HepG2 (cell line): ENCODE measurements at regions not wholly inside any gene's neighbourhood (a gene's known extent, or its start where the extent isn't known, plus 50 kb on each side); places are given as distances from the start of the nearest gene placed in this dataset.

Experiments used
- ATAC-seq: fragments of 200-7000 bp; cut with Tn5 transposase; 3 replicates; pipeline ENCODE4 v1.9.1; 2020; ENCODE audit warnings: mild to moderate bottlenecking, moderate library complexity
- BruUV-seq: library from RNA; stranded (reverse); fragments of 400-500 nt; replicated peaks from 2 replicates; lab custom pipeline; 2021; lab: Mats Ljungman, UMichigan
- CTCF ChIA-PET: fragments of 300-600 bp; formaldehyde crosslinking; extraction: SDS; loops from one replicate; lab custom pipeline; 2021; ENCODE audit warnings: low total read pairs, inconsistent platforms, low intra/inter-chr PET ratio; lab: Yijun Ruan, JAX
- POLR2A ChIA-PET: fragments of 350-600 bp; sonication (Branson Sonifier 250); formaldehyde crosslinking; loops from one replicate; lab custom pipeline; 2020; ENCODE audit warnings: antibody characterized with exemption, inconsistent platforms; lab: Yijun Ruan, JAX
- DNase-seq: peaks from one replicate; pipeline ENCODE4 v3.0.0-alpha.2; 2015; ENCODE audit warnings: low spot score
- FAIRE-seq: peaks from 3 replicates; lab custom pipeline; 2011; peaks lifted over from hg19 to GRCh38; lab: Jason Lieb, UNC
- H2AFZ ChIP-seq: one replicate; pipeline ENCODE4 v1.6.1; 2011; ENCODE audit warnings: low read length, inconsistent platforms
- H3K27ac ChIP-seq: fragments of 300-600 bp; 3 replicates; pipeline ENCODE4 v1.8.0; 2011; ENCODE audit warnings: mixed run types, mild to moderate bottlenecking, mixed read lengths, low read length, inconsistent platforms; ENCODE audit not compliant: insufficient read depth; ENCODE audit errors: extremely low read length
- H3K27me3 ChIP-seq, 2 experiments: fragments of 200-600 bp in 1 of 2; 2 replicates in 1 of 2; 3 replicates in 1 of 2; pipeline versions ENCODE4 v1.6.0 to v1.8.0; 2011; ENCODE audit warnings: low read length in 2 of 2, mild to moderate bottlenecking in 2 of 2, moderate library complexity in 2 of 2, inconsistent platforms in 1 of 2; ENCODE audit not compliant: insufficient read depth in 2 of 2, control insufficient read depth in 1 of 2
- H3K36me3 ChIP-seq, 2 experiments: fragments of 200-600 bp in 1 of 2; replicated peaks in 1 of 2; 2 replicates in 1 of 2; 3 replicates in 1 of 2; pipeline versions ENCODE4 v1.5.1 to v1.8.0; 2011; ENCODE audit warnings: low read length in 2 of 2, inconsistent platforms in 1 of 2; ENCODE audit not compliant: insufficient read depth in 2 of 2, control insufficient read depth in 1 of 2
- H3K4me1 ChIP-seq: 2 replicates; pipeline ENCODE4 v1.5.1; 2012; ENCODE audit warnings: low read length, inconsistent platforms; ENCODE audit not compliant: insufficient read depth
- H3K4me2 ChIP-seq: 2 replicates; pipeline ENCODE4 v1.6.0; 2011; ENCODE audit warnings: low read depth, low read length, inconsistent platforms
- H3K4me3 ChIP-seq, 3 experiments: fragments of 200-600 bp in 1 of 3; sonication (generic), shearing (Covaris generic) in 1 of 3; replicated peaks in 1 of 3; 2 replicates each; pipeline ENCODE4 v1.5.1; 2011 to 2016; ENCODE audit warnings: low read length in 3 of 3, inconsistent platforms in 2 of 3, low read depth in 2 of 3, mild to moderate bottlenecking in 2 of 3, control low read depth in 1 of 3, mixed read lengths in 1 of 3; ENCODE audit not compliant: insufficient read depth in 1 of 3
- H3K79me2 ChIP-seq: one replicate; pipeline ENCODE4 v1.6.1; 2011; ENCODE audit warnings: low read length, inconsistent platforms; ENCODE audit not compliant: insufficient read depth
- H3K9ac ChIP-seq: 2 replicates; pipeline ENCODE4 v1.6.0; 2011; ENCODE audit warnings: mild to moderate bottlenecking, low read depth, low read length, inconsistent platforms; ENCODE audit not compliant: insufficient read depth
- H3K9me3 ChIP-seq: 2 replicates; pipeline ENCODE4 v1.5.1; 2012; ENCODE audit warnings: mild to moderate bottlenecking, low read length
- H4K20me1 ChIP-seq: 2 replicates; pipeline ENCODE4 v1.6.0; 2011; ENCODE audit warnings: inconsistent platforms, mild to moderate bottlenecking, low read length, moderate library complexity; ENCODE audit not compliant: insufficient read depth
- BORCS8-MEF2B ChIP-seq: sonication (generic); formaldehyde crosslinking; IDR thresholded peaks from 2 replicates; pipeline ENCODE4 v1.8.0; 2022; ENCODE audit warnings: mild to moderate bottlenecking, missing genetic modification reagents
- GZF1 ChIP-seq: sonication (generic); formaldehyde crosslinking; IDR thresholded peaks from 2 replicates; pipeline ENCODE4 v1.5.1; 2020; ENCODE audit warnings: mild to moderate bottlenecking, missing genetic modification reagents
- HNRNPH1 ChIP-seq: fragments of 200-400 bp; formaldehyde crosslinking; optimal IDR thresholded peaks from 2 replicates; pipeline ENCODE3; 2017; ENCODE audit warnings: mild to moderate bottlenecking, low read depth, low read length
- RARG ChIP-seq: sonication (generic); formaldehyde crosslinking; IDR thresholded peaks from 2 replicates; pipeline ENCODE4 v1.4.0; 2020; ENCODE audit warnings: low read depth, mild to moderate bottlenecking, missing genetic modification reagents
- REXO4 ChIP-seq: sonication (generic); formaldehyde crosslinking; IDR thresholded peaks from 2 replicates; pipeline ENCODE4 v1.8.0; 2022; ENCODE audit warnings: missing genetic modification reagents, mild to moderate bottlenecking, borderline replicate concordance
- RFXANK ChIP-seq: IDR thresholded peaks from 2 replicates; pipeline ENCODE4 v1.6.1; 2016
- RXRB ChIP-seq: IDR thresholded peaks from 2 replicates; pipeline ENCODE4 v1.6.1; 2016; ENCODE audit warnings: borderline replicate concordance, missing genetic modification reagents, missing compliant biosample characterization
- THYN1 ChIP-seq: sonication (generic); formaldehyde crosslinking; IDR thresholded peaks from 2 replicates; pipeline ENCODE4 v1.8.1; 2023; ENCODE audit warnings: low read depth, mild to moderate bottlenecking, moderate library complexity, missing genetic modification reagents, borderline replicate concordance
- YEATS4 ChIP-seq: sonication (generic); formaldehyde crosslinking; IDR thresholded peaks from 2 replicates; pipeline ENCODE4 v1.4.0; 2020; ENCODE audit warnings: missing genetic modification reagents, borderline replicate concordance
- ZBTB42 ChIP-seq: sonication (generic); formaldehyde crosslinking; IDR thresholded peaks from 2 replicates; pipeline ENCODE4 v1.5.0; 2020; ENCODE audit warnings: mild to moderate bottlenecking, missing genetic modification reagents
- ZEB1 ChIP-seq: IDR thresholded peaks from 2 replicates; pipeline ENCODE4 v1.6.1; 2012; ENCODE audit warnings: mild to moderate bottlenecking, low read depth, inconsistent platforms; ENCODE audit not compliant: insufficient replicate concordance
- ZFP62 ChIP-seq: sonication (generic); formaldehyde crosslinking; IDR thresholded peaks from 2 replicates; pipeline ENCODE4 v1.4.0; 2020; ENCODE audit warnings: missing genetic modification reagents
- ZFY ChIP-seq: sonication (generic); formaldehyde crosslinking; IDR thresholded peaks from 2 replicates; pipeline ENCODE4 v1.4.0; 2020; ENCODE audit warnings: missing genetic modification reagents
- ZNF687 ChIP-seq: sonication (generic); formaldehyde crosslinking; IDR thresholded peaks from 2 replicates; pipeline ENCODE4 v1.5.1; 2020; ENCODE audit warnings: mild to moderate bottlenecking, missing genetic modification reagents, moderate library complexity
- whole genome bisulfite sequencing: methylation state at CpG from one replicate; pipeline ENCODE4 v1.1.6; 2017; ENCODE audit warnings: low lambda C conversion rate; 5-methylcytosine and 5-hydroxymethylcytosine counted together
- in situ Hi-C: cut with HindIII; loops from 2 replicates; pipeline ENCODE4 v1.10.0; 2017; ENCODE audit warnings: low pct_unique_long_range_greater_than_20kb; ENCODE audit not compliant: extremely low pct_ligation_motif_present
- intact Hi-C: fragments of 100-400 bp; cut with micrococcal nuclease; formaldehyde crosslinking; loops from one replicate; pipeline ENCODE4 v1.10.0; 2022; ENCODE audit not compliant: unreplicated experiment
- TF ChIP-seq, protein P1 (sequence below): sonication (generic); formaldehyde crosslinking; IDR thresholded peaks from 2 replicates; pipeline ENCODE4 v1.4.0; 2020; ENCODE audit warnings: missing genetic modification reagents
- TF ChIP-seq, protein P2 (sequence below): sonication (generic); formaldehyde crosslinking; IDR thresholded peaks from 2 replicates; pipeline ENCODE4 v1.4.0; 2020; ENCODE audit warnings: missing genetic modification reagents, mild to moderate bottlenecking, borderline replicate concordance

GRCh38 chr2:175744000-175744399 lies 258.1 kb downstream of the LNPK start (continued):
- TF ChIP-seq, protein P1, sequence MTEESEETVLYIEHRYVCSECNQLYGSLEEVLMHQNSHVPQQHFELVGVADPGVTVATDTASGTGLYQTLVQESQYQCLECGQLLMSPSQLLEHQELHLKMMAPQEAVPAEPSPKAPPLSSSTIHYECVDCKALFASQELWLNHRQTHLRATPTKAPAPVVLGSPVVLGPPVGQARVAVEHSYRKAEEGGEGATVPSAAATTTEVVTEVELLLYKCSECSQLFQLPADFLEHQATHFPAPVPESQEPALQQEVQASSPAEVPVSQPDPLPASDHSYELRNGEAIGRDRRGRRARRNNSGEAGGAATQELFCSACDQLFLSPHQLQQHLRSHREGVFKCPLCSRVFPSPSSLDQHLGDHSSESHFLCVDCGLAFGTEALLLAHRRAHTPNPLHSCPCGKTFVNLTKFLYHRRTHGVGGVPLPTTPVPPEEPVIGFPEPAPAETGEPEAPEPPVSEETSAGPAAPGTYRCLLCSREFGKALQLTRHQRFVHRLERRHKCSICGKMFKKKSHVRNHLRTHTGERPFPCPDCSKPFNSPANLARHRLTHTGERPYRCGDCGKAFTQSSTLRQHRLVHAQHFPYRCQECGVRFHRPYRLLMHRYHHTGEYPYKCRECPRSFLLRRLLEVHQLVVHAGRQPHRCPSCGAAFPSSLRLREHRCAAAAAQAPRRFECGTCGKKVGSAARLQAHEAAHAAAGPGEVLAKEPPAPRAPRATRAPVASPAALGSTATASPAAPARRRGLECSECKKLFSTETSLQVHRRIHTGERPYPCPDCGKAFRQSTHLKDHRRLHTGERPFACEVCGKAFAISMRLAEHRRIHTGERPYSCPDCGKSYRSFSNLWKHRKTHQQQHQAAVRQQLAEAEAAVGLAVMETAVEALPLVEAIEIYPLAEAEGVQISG: no peak

- H3K36me3 ChIP-seq: no peaks in the 10 kb centered on the region
- ATAC-seq: no peak
- H3K27ac ChIP-seq: no peak overlapping the region
- in situ Hi-C loops: no loop called here
- H3K9ac ChIP-seq: no peak overlapping the region
- no peaks in the 10 kb centered on the region for H3K9me3 ChIP-seq
- H3K4me2 ChIP-seq: no peak overlapping the region
- no peaks in the 10 kb centered on the region for H3K79me2 ChIP-seq
- ChIA-PET CTCF (no interaction called here), POLR2A (no interaction called here)
- DNase-seq: no peak
- peaks cover 14% of the 10 kb centered on the region; the same call in 1 of the 2 replicates for H3K4me1 ChIP-seq
- no peak overlapping the region for H2AFZ ChIP-seq
- FAIRE-seq: no peak
- no peak overlapping the region for H3K4me3 ChIP-seq
- H4K20me1 ChIP-seq: no peaks in the 10 kb centered on the region
- 74% methylated on average over 1 of the region's 1 CpG for WGBS
- no TSS peak for BruUV-seq
- no peaks in the 10 kb centered on the region for H3K27me3 ChIP-seq
- intact Hi-C loops: no loop called here
- TF ChIP-seq BORCS8-MEF2B: no peak
- TF ChIP-seq ZFP62 (CRISPR knock-in tag): no peak
- no peak for TF ChIP-seq REXO4 (CRISPR knock-in tag)
- TF ChIP-seq THYN1: no peak
- TF ChIP-seq GZF1 (CRISPR knock-in tag): no peak
- TF ChIP-seq ZEB1: no peak
- no peak for TF ChIP-seq HNRNPH1
- no peak for TF ChIP-seq YEATS4 (CRISPR knock-in tag)
- TF ChIP-seq ZNF687 (CRISPR knock-in tag): no peak
- no peak for TF ChIP-seq ZFY (CRISPR knock-in tag)
- TF ChIP-seq RARG: no peak
- no peak for TF ChIP-seq ZBTB42
- TF ChIP-seq RXRB (CRISPR knock-in tag): no peak
- TF ChIP-seq RFXANK (CRISPR knock-in tag): no peak
- TF ChIP-seq, protein P2, sequence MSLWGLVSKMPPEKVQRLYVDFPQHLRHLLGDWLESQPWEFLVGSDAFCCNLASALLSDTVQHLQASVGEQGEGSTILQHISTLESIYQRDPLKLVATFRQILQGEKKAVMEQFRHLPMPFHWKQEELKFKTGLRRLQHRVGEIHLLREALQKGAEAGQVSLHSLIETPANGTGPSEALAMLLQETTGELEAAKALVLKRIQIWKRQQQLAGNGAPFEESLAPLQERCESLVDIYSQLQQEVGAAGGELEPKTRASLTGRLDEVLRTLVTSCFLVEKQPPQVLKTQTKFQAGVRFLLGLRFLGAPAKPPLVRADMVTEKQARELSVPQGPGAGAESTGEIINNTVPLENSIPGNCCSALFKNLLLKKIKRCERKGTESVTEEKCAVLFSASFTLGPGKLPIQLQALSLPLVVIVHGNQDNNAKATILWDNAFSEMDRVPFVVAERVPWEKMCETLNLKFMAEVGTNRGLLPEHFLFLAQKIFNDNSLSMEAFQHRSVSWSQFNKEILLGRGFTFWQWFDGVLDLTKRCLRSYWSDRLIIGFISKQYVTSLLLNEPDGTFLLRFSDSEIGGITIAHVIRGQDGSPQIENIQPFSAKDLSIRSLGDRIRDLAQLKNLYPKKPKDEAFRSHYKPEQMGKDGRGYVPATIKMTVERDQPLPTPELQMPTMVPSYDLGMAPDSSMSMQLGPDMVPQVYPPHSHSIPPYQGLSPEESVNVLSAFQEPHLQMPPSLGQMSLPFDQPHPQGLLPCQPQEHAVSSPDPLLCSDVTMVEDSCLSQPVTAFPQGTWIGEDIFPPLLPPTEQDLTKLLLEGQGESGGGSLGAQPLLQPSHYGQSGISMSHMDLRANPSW: no peak
Measured at GRCh38 chr2:175743011-175743410, 259.1 kb downstream of the LNPK start.
